HFFc6 (cell line): ENCODE measurements at regions not wholly inside any gene's neighbourhood (a gene's known extent, or its start where the extent isn't known, plus 50 kb on each side); places are given as distances from the start of the nearest gene placed in this dataset.

Experiments used
- DNase-seq: peaks from one replicate; pipeline ENCODE4 v3.0.0-alpha.2; 2018
- H3K27ac Mint-ChIP-seq: 2 replicates; pipeline ENCODE4 v1.8.0; 2020; ENCODE audit warnings: mild to moderate bottlenecking, mixed read lengths
- H3K27me3 Mint-ChIP-seq: 2 replicates; pipeline ENCODE4 v1.8.0; 2021; ENCODE audit warnings: mild to moderate bottlenecking, moderate library complexity, mixed read lengths; ENCODE audit not compliant: insufficient read depth
- H3K36me3 Mint-ChIP-seq: 2 replicates; pipeline ENCODE4 v1.8.0; 2021; ENCODE audit warnings: low read depth, mixed read lengths
- H3K4me1 Mint-ChIP-seq: 2 replicates; pipeline ENCODE4 v1.8.0; 2020; ENCODE audit warnings: low read depth, mixed read lengths
- H3K4me3 Mint-ChIP-seq: 2 replicates; pipeline ENCODE4 v1.8.0; 2020; ENCODE audit warnings: mild to moderate bottlenecking, moderate library complexity, mixed read lengths
- H3K9me3 Mint-ChIP-seq: 2 replicates; pipeline ENCODE4 v1.8.0; 2020; ENCODE audit warnings: mild to moderate bottlenecking, mixed read lengths
- TF ChIP-seq, protein P1 (sequence below): fragments of 200-600 bp; sonication (generic); IDR thresholded peaks from 2 replicates; pipeline ENCODE4 v1.5.0; 2021; ENCODE audit warnings: antibody characterized with exemption, mild to moderate bottlenecking

DNA sequence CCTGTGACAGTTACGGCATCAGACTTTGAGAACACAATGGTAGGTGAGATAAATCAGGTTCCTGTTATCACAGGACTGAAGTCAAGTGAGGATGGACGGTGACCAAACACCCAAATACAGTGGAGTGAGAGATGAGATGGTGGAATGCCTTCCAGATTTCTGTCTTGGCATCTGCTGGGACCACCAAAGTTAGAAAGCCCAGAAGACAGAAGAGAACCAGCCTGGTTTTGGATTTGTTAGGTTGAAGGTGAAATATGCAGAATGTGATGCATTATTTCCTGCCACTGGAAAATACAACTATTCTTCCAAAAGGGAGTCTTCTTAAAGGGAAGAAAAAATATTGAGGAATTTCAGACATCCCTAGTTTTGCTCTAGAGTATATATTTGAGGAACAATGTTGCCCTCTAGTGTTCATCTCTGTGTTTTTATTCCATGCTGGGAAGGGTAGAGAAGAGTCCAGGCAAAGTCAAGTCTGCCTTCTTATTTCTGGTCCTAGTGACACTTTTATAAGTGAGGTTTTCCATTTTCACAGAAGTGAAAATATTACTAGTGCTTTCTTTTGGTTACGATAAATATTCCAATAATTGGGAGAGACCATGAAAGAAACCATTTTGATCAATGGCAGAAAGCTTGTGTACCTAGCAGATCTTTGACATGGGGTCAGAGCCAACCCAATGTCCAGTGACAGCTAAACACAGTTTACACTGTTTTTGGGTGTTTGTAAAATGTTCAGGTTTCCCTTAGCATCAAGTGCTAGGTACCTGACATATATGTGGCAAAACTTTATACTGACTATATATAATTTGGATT, 142.3 kb upstream of the ANKH start:
- H3K27me3 Mint-ChIP-seq: no peaks in the 10 kb centered on the region
- peak; percentile 74 for DNase-seq
- no peak overlapping the region; the same call in 1 of the 2 replicates for H3K27ac Mint-ChIP-seq
- H3K4me3 Mint-ChIP-seq: no peak overlapping the region
- TF ChIP-seq, protein P1, sequence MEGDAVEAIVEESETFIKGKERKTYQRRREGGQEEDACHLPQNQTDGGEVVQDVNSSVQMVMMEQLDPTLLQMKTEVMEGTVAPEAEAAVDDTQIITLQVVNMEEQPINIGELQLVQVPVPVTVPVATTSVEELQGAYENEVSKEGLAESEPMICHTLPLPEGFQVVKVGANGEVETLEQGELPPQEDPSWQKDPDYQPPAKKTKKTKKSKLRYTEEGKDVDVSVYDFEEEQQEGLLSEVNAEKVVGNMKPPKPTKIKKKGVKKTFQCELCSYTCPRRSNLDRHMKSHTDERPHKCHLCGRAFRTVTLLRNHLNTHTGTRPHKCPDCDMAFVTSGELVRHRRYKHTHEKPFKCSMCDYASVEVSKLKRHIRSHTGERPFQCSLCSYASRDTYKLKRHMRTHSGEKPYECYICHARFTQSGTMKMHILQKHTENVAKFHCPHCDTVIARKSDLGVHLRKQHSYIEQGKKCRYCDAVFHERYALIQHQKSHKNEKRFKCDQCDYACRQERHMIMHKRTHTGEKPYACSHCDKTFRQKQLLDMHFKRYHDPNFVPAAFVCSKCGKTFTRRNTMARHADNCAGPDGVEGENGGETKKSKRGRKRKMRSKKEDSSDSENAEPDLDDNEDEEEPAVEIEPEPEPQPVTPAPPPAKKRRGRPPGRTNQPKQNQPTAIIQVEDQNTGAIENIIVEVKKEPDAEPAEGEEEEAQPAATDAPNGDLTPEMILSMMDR: peak; percentile 89
- H3K36me3 Mint-ChIP-seq: peaks cover 8% of the 10 kb centered on the region
- H3K9me3 Mint-ChIP-seq: peaks cover 5% of the 10 kb centered on the region; the same call in 1 of the 2 replicates
- peaks cover 58% of the 10 kb centered on the region for H3K4me1 Mint-ChIP-seq

DNA sequence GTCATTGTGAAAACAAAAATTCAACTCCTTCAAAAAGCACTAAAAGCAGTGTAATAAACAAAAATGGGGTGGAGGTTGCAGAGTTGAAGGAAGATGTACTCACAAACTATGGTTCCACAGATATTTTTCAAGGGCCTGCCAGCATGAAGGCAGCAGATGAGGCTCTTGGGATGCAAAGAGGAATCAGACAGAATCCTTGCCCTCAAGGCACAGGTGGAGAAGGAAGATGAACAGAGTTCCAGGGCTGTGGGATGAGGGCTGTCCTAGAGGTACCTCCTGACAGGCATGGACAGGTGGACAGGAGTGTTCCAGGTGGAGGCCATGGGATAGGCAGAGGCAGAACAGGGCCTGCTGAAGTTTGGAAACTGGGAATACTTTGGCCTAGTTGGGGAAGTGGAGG, 140.5 kb upstream of the ANKH start:
- no peaks in the 10 kb centered on the region for H3K9me3 Mint-ChIP-seq
- no peak overlapping the region for H3K4me3 Mint-ChIP-seq
- no peak overlapping the region for H3K27ac Mint-ChIP-seq
- peaks cover 64% of the 10 kb centered on the region for H3K4me1 Mint-ChIP-seq
- no peaks in the 10 kb centered on the region; the same call in 1 of the 2 replicates for H3K36me3 Mint-ChIP-seq
- DNase-seq: no peak
- TF ChIP-seq, protein P1: no peak
- H3K27me3 Mint-ChIP-seq: no peaks in the 10 kb centered on the region

DNA sequence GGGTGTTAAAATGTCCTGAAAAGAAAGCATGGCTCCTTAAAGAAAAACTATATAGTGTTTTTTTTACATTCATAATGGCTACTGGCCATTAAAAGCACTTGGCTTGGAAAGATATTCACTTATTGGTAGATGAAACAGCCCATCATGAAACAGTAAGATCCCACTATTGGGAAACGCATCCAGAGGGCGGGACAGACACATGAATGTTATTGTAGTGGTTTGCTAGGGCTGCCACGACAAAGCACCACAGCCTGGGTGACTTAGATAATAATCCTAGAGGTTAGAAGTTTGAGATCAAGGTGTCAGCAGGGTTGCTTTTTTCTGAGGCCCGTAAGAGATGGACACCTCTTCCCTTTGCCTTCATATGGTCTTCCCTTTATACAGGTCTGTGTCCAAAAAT, 139.4 kb upstream of the ANKH start:
- H3K27me3 Mint-ChIP-seq: no peaks in the 10 kb centered on the region
- H3K27ac Mint-ChIP-seq: no peak overlapping the region
- no peaks in the 10 kb centered on the region for H3K36me3 Mint-ChIP-seq
- peaks cover 59% of the 10 kb centered on the region for H3K4me1 Mint-ChIP-seq
- no peaks in the 10 kb centered on the region for H3K9me3 Mint-ChIP-seq
- TF ChIP-seq, protein P1: no peak
- H3K4me3 Mint-ChIP-seq: no peak overlapping the region
- DNase-seq: no peak

DNA sequence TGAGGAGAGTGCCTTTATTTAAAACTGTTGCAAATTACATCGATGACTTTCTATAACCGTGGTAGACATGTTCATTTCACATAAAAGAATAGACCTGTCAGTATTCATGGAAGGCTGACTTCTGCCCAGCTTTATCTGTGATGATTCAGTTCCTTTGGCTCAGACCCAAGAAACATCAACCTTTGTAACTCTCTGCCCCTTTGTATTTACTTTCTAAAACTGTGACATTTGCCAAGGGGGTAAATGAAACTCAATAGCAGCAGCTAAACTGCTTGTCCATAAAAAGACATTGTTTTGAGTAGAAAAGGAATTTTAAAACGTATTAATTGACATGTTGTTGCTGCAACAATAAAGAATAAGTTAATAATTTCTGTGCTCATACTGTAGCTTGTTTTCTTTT, 137.8 kb upstream of the ANKH start:
- Mint-ChIP-seq H3K4me1 (peaks cover 49% of the 10 kb centered on the region), H3K9me3 (no peaks in the 10 kb centered on the region), H3K27ac (no peak overlapping the region), H3K4me3 (no peak overlapping the region), H3K27me3 (peaks cover 3% of the 10 kb centered on the region; the same call in 1 of the 2 replicates), H3K36me3 (no peaks in the 10 kb centered on the region)
- DNase-seq: peak; percentile 41
- TF ChIP-seq, protein P1: no peak

DNA sequence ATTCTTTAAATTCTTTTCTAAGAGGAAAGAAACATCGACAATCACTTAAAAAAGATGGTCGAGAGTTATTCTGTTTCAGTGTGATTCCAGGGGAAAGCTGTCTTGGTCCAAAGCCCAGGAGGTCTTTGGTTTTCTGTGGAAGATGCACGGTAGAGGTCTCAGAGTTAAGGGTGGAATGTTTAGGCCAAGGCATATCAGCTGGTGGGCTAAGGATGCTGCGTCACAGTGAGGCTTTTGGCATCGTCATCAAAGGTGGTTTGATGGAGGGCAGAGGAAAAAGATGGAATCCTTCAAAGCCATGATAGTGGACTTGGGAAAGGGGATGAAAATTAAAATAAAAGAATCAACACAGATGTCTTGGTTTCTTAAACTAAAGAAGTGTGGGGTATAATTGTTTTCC, 137.3 kb upstream of the ANKH start:
- H3K9me3 Mint-ChIP-seq: no peaks in the 10 kb centered on the region
- no peak overlapping the region for H3K4me3 Mint-ChIP-seq
- no peaks in the 10 kb centered on the region for H3K36me3 Mint-ChIP-seq
- DNase-seq: no peak
- TF ChIP-seq, protein P1: no peak
- peak overlapping the region; percentile 69 for H3K27ac Mint-ChIP-seq
- peaks cover 45% of the 10 kb centered on the region for H3K4me1 Mint-ChIP-seq
- peaks cover 3% of the 10 kb centered on the region; the same call in 1 of the 2 replicates for H3K27me3 Mint-ChIP-seq
